Skin of body (tissue), 1 donor: ENCODE measurements at regions not wholly inside any gene's neighbourhood (a gene's known extent, or its start where the extent isn't known, plus 50 kb on each side); places are given as distances from the start of the nearest gene placed in this dataset.
A peak's percentile ranks its signal among the peaks of the same experiment; 100 is the strongest.

Experiments
- DNase-seq: peaks from one replicate; lab custom pipeline; 2025; lab: John Stamatoyannopoulos, UW

GRCh38 chr5:114238771-114239313 is 123.0 kb upstream of the KCNN2 start:
- DNase-seq: no peak

GRCh38 chr5:114243281-114243971 is 118.4 kb upstream of the KCNN2 start:
- DNase-seq: no peak

DNA sequence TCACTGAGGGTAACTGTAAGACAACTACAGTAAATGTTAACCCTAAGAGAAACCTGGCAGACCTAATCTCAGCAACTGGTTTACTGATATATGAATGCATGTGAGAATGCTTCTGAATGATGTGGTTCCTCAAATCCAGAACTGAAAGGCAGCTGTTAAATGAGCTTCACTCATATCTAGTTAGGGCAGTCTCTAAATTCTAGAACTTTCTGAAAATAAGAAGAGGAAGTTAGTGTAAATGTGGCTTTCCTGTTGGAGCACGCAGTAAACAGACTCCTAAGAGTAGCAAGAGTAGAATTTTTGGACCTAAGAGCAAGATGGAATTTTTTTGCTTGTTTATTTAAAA is 117.9 kb upstream of the KCNN2 start:
- DNase-seq: no peak

GRCh38 chr5:114249823-114250222 is 112.0 kb upstream of the KCNN2 start:
- peak; percentile 31 for DNase-seq

GRCh38 chr5:114250536-114250935 is 111.3 kb upstream of the KCNN2 start:
- no peak for DNase-seq

- no peak for DNase-seq
These were observed 109.6 kb upstream of the KCNN2 start for GRCh38 chr5:114252226-114252625.

DNA sequence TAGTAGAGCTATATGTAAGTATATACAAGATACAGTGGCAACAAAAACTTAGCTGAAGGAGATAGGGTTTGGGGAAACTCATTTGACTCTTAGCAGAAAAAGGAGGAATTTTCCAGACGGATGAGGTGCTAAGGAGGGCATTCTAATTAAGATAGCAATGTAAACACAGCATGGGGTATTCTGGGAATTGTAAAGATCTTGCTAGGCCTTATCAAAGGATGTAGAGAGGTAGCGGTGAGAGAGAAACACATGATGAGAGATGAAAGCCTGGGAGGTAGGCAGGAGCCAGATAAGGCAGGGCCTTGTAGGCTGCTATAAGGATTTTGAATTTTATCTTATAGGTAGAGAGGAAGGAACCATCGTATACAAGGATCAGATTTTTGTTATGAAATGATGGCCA is 106.6 kb upstream of the KCNN2 start:
- no peak for DNase-seq

- DNase-seq: no peak
These were observed 99.9 kb upstream of the KCNN2 start for GRCh38 chr5:114261989-114262388.

DNA sequence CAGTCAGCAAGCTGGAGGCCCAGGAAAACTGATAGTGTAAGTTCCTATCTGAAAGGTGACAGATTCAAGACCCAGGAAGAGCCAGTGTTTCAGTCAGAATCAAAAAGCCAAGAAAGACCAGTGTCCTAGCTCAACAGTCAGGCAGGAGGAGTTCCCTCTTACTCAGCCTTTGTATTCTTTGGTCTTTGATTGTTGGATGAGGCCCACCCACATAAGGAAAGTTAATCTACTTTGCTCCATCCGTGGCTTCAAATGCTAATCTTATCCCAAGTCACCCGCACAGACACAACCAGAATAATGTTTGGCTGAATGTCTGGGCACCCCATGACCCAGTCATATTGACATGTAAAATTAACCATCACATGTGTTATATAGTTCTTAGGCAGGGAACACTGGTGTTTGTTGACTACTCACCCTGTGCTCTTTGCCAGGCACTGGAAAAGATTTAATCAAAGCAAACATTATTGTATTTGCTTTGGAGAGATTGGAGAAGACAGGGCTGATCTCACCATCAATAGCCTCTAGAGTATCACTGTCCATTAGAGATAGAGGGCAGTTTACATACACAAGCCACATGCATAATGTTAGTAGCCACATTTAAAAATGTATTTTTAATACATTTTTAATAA is 96.3 kb upstream of the KCNN2 start:
- DNase-seq: no peak

DNA sequence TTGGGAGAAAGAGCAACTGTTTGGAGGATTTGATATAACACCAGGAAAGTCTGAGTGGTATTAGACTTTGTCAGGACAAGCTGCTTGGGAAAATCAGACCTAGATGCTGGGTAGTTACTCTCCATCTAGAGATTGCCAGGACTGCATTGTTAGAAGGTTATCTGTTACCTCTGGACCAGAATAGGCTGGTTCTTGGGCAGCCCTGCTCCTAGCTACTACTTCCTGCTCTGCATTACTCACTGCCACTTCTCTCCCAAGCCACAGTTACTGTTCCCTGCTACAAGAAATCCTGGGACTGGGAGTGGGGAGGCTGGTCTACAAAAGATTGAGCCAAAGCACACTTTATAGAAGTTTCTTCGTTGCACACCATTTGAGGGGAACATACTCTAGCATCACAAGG is 95.5 kb upstream of the KCNN2 start:
- DNase-seq: no peak

- DNase-seq: no peak
These were observed 65.7 kb upstream of the KCNN2 start for GRCh38 chr5:114296191-114296590.

DNA sequence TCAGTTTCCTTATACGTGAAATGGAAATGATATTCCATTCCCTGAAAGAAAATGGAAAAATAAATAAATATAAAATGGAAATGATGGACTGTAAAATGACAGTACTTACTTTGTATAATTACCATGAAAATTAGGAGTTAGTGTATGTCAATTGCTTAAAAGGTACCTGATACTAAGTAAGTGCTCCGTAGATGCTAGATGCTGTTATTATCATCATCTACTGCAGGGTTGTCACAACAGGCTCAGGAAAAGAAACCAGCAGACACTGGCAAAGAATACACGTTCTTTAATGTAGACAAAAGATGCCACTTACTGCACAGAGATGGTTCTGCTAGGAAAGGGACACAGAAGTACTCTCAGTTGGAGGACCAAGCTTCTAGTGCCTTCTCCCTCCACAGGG is 64.0 kb upstream of the KCNN2 start:
- no peak for DNase-seq

- peak; percentile 4 for DNase-seq
These were observed 56.3 kb upstream of the KCNN2 start for GRCh38 chr5:114305402-114306207.

- no peak for DNase-seq
These were observed 53.9 kb upstream of the KCNN2 start for GRCh38 chr5:114308017-114308416.

GRCh38 chr5:114308508-114308907 is 53.4 kb upstream of the KCNN2 start:
- DNase-seq: no peak

DNA sequence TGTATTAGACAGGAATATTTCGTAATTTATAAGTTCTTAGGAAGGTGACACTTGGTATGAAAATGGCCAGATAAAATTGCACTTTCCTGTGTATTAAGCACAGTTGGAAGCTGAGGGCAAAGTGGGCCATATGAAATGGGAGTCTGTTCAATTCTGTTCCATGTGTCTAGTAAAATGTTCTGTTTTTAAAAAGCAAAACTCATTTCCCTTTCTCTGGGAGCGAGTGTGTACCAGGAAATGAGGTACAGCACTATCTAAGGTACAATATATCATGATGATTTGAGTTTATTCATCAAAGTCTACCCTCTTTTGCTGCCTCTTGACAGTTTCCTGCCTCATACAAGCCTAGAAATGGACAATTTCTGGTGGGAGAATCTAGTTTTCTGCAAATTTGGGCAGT is 51.2 kb upstream of the KCNN2 start:
- DNase-seq: no peak

- DNase-seq: no peak
These were observed 50.6 kb upstream of the KCNN2 start for GRCh38 chr5:114311281-114311680.

- no peak for DNase-seq
These were observed 49.9 kb upstream of the KCNN2 start for GRCh38 chr5:114311968-114312367.
